HG03521 (cell line): ENCODE measurements at regions not wholly inside any gene's neighbourhood (a gene's known extent, or its start where the extent isn't known, plus 50 kb on each side); places are given as distances from the start of the nearest gene placed in this dataset.
A peak's percentile ranks its signal among the peaks of the same experiment; 100 is the strongest.
"Not testable (repeated sequence)": the region's sequence is repeated elsewhere in the genome, so short reads cannot be mapped to it uniquely, and the experiment has no call there.

Experiments used
- ATAC-seq: cut with Tn5 transposase; IDR thresholded peaks from one replicate; pipeline ENCODE4 v1.9.1; 2021; ENCODE audit warnings: mild to moderate bottlenecking, moderate library complexity; ENCODE audit not compliant: unreplicated experiment

DNA sequence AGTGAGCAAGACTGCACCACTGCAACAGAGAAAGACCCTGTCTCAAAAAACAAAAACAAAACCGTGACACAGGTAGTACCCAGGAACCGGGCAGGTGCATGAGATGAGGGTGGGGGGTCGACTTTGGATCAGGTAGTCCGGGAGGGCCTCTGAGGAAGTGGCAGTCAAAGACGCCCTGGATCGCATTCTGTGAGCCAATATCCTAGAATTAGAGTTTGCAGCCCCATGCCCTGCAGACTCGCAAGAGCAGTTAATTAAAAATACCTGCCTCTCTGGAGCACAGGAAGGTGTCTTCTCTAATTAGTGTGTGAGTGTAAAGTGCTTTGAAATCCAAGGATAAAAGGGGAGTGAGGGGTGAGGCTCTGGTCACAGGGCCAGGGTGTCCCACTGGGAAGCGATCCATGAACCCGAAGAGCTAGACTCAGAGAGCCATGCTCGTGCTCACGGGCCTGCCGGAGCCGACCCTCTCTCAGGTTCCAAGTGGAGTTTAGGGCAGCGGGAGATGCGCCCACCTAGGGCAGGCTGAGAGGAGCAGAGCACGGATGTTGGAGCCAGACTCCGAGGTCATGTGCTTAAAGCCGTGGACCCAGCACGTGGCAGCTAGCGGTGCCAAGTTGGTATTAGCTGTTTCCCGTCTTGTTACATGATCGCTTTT, 74.7 kb upstream of the PTPN1 start:
- no peak for ATAC-seq

- no peak for ATAC-seq
Measured at GRCh38 chr20:50436052-50436656, 74.0 kb upstream of the PTPN1 start.

GRCh38 chr20:50436696-50437095, 73.5 kb upstream of the PTPN1 start:
- ATAC-seq: no peak

DNA sequence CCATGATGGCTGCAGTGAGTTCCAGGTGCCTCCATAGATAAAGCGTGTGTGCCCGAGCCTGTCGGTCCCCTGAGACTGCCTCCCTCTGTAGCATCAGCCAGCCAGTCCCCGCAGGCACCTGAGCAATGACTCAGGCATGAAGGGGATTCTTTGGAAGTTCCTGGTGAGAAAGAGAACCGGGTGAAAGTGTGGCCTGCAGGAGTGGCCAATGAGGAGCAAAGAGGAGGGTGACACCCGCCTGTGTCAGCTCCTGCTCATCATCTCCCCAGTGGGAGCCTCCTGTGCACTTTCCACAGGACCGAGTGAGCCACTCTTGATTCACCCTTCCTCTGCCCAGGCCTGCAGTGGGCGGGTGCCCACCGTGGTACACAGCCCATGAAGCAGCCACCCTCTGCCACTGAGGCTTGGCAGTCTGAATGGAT, 71.2 kb upstream of the PTPN1 start:
- ATAC-seq: no peak

DNA sequence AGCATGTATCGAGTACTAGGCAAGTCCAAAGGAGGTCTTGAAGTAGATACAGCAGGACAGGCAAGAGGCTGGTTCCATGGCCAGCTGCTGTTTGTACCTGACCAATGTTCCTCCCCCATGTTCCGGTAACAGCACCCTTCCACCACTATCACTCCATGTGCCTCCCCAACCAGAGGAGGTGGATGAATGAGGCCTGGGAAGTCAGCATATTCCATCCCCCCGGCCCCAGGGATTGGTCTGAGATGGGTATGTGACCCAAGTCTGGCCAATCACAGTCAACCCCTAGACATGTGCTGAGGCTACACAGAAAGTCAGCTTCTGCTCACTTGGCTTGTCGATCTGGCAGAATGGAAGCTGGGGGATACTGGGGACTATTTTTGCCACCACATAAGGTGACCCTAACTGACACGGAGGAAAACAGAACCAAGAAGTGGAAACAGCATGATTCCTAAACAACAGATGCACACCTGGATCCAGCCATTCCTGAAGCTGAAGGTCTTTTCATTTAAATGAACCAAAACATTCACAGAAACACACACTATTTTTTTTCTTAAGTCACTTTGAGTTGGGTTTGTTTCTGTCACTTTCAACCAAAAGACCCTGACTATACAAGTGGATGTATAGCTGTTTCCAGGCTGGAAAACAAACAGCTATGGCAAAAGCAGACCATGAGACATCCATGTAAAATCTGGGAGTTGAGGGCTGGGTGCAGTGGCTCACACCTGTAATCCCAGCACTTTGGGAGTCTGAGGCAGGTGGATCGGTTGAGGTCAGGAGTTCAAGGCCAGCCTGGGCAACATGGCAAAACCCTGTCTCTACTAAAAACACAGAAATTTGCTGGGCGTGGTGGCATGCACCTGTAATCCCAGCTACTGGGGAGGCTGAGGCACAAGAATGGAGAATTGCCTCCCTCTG, 70.4 kb upstream of the PTPN1 start:
- no peak for ATAC-seq

- no peak for ATAC-seq
Measured at GRCh38 chr20:50442512-50442911, 67.7 kb upstream of the PTPN1 start.

- no peak for ATAC-seq
Measured at GRCh38 chr20:50445354-50446151, 64.6 kb upstream of the PTPN1 start.

- ATAC-seq: no peak
Measured at GRCh38 chr20:50446351-50447101, 63.7 kb upstream of the PTPN1 start.

DNA sequence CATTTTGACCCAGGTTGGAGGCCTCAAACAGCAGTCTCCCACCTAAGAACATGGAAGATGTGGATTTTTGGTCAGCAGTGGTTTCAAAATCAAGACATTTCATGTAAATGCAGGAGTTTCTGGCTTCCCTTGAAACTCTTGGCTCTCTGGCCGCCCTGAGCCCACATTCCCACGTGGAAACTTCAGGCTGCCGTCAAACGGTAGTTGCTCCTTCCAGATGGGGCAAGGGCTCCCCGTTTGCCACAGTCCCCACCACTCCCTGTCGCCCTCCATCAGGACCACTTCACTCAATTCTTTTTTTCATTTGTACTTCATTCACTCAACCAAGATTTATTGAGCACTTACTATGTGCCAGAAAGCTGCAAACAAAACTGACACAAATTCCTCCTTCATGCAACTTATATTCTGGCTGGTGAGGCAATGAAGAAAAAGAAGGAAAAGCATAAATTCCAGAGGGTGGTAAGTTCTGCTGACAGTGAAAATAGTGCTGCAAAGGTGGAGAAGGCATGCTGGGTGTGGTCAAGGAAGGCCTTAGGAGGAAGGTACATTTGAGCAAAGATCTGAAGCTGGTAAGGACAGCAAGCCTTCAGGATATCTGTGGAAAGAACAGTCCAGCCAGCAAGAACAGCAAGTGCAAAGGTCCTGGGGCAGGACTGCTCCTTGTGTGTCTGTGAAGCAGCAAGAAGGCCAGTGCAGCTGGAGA, 62.9 kb upstream of the PTPN1 start:
- no peak for ATAC-seq

GRCh38 chr20:50447817-50448216, 62.4 kb upstream of the PTPN1 start:
- no peak for ATAC-seq

DNA sequence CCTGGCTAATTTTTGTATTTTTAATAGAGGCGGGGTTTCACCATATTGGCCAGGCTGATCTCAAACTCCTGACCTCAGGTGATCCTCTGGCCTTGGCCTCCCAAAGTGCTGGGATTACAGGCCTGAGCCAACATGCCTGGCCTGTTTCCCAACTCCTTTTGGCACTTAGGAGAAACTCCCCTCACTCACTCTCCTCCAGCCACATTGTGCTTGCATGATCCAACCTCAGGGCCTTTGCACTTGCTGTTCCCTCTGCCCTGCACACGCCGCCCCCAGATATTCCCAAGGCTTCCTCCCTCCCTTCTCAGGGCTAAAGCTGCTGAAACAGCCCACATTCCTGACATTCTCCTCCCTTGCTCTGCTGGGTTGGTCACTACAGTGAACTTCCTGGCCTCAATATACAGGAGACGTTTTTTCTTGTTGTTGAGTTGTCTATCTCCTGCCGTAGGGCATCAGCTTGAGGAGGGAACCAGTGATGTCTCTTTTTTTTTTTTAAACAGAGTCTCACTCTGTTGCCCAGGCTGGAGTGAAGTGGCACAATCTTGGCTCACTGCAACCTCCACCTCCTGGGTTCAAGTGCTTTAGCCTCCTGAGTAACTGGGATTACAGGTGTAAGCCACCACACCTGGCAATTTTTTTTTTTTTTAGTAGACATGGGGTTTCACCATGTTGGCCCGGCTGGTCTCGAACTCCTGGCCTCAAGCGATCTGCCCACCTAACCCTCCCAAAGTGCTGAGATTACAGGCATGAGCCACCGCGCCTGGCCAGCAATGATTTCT, 61.4 kb upstream of the PTPN1 start:
- not testable (repeated sequence) for ATAC-seq

GRCh38 chr20:50449738-50450492, 60.3 kb upstream of the PTPN1 start:
- peak; percentile 45 for ATAC-seq

GRCh38 chr20:50450493-50450826, 59.7 kb upstream of the PTPN1 start:
- no peak for ATAC-seq

DNA sequence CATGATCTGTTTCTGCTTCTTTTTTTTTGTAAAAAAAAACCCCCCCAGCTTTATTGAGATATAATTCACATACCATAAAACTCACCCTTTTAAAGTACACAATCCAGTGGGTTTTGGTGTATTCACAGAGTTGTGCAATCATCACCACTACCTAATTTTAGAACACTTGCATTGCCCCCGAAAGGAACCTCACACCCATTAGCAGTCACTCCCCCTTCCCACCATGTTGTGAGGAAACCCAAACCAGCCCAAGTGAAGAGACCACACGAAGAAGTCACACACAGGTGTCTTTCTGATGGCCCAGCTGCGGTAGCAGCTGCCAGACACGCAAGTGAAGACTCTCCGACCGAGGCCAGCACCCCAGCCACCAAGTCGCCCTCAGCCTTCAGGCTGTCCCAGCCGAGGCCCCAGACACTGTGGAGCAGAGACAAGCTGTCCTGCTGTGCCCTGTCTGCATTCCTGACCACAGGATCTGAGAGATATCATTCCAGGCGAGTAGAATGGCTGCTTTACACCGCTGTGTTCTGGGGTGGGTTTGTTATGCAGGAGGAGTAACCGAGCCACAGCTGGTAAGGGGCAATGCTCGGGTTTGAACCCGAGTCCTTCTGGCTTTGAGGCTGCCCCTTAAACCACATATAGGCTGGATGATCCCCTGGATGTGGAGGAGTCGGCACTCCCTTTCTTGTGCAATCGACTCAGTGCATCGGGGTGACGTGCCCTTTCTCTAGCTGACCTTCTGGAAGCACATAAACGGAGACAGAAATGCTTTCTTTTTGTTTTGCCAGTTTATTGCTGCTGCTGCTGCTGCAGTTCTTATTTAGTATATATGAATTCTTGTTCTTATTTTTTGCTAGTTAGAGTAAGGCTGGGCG, 59.1 kb upstream of the PTPN1 start:
- ATAC-seq: peak; percentile 70

DNA sequence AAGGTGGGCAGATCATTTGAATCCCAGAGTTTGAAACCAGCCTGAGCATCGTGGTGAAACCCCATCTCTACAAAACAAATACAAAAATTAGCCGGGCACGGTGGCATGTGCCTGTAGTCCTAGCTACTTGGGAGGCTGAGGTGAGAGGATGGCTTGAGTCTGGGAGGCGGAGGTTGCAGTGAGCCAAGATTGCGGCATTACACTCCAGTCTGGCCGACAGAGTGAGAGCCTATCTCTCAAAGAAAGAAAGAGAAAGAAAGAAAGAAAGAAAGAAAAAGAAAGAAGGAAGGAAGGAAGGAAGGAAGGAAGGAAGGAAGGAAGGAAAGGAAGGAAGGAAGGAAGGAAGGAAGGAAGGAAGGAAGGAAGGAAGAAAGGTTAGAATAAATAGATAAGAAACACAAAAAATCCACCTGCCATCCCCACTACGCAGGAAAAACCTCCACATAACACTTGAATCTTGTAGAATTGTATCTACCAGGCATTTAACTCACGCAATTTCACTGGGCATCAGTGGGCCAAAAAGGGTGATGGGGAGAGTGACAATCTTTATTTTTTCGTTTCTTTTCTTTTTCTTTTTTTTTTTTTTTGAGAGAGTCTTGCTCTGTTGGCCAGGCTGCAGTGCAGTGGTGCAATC, 58.3 kb upstream of the PTPN1 start:
- ATAC-seq: not testable (repeated sequence)

DNA sequence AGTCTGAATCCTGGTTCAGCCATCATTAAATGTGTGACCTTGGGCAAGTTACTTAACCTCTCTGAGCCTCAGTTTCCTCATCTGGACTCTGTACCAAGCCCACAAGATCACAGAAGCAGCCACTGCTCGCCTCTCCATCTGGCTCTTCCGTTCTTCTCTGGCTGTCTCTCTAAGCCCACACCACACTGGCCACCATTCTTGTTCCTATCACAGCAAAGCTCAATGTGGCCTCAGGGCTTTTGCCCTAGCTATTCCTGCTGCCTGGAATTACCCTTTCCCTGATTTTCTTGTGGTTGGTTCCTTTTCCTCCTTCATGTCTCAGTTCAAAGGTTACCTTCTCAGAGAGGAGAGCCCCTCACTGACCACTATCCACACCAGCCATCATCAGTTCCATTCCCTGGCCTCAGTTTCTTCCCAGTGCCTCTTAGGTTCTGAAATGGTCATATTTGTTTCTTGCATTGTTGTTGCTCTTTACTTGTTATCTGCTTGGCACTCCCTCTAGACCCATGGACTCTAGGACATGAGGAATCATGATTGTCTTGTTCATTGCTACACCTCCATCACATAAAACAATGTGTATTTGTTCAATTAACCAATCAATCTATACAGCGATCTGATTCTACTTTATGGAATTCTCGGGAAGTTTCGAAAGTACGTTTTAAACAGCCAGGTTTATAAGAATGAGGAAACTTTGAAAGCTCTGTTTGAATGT, 56.5 kb upstream of the PTPN1 start:
- ATAC-seq: no peak
